GM12878 (cell line): ENCODE measurements at regions not wholly inside any gene's neighbourhood (a gene's known extent, or its start where the extent isn't known, plus 50 kb on each side); places are given as distances from the start of the nearest gene placed in this dataset.

ENCODE experiments used
- ATAC-seq: fragments of 200-7000 bp; cut with Tn5 transposase; 3 replicates; pipeline ENCODE4 v1.9.1; 2020; ENCODE audit warnings: mild to moderate bottlenecking, moderate library complexity
- BruUV-seq: library from RNA; stranded (reverse); fragments of 400-500 nt; replicated peaks from 2 replicates; lab custom pipeline; 2021; lab: Mats Ljungman, UMichigan
- CTCF ChIA-PET: fragments of 300-600 bp; sonication (Branson Sonifier 250); formaldehyde crosslinking; extraction: SDS; loops from one replicate; lab custom pipeline; 2021; ENCODE audit warnings: inconsistent platforms; lab: Yijun Ruan, JAX
- POLR2A ChIA-PET: fragments of 350-600 bp; formaldehyde crosslinking; extraction: SDS; loops from one replicate; lab custom pipeline; 2021; ENCODE audit warnings: inconsistent platforms; lab: Charles Lee
- RAD21 ChIA-PET: fragments of 300-600 bp; sonication (Branson Sonifier 250); formaldehyde crosslinking; loops from one replicate; lab custom pipeline; 2023; ENCODE audit warnings: antibody characterized with exemption; ENCODE audit not compliant: unreplicated experiment; lab: Charles Lee
- SMC1A ChIA-PET: fragments of 300-600 bp; sonication (Branson Sonifier 250); formaldehyde crosslinking; loops from one replicate; lab custom pipeline; 2023; ENCODE audit not compliant: unreplicated experiment, uncharacterized antibody; lab: Charles Lee
- DNase-seq: peaks from one replicate; pipeline ENCODE4 v3.0.0-alpha.2; 2011; ENCODE audit warnings: low read depth, low spot score
- FAIRE-seq: peaks from 3 replicates; lab custom pipeline; 2011; peaks lifted over from hg19 to GRCh38; lab: Jason Lieb, UNC
- H2AFZ ChIP-seq: 2 replicates; pipeline ENCODE4 v1.6.0; 2011; ENCODE audit warnings: low read depth, low read length, control low read depth; ENCODE audit not compliant: control insufficient read depth
- H3K27ac ChIP-seq: 2 replicates; pipeline ENCODE4 v1.5.1; 2011; ENCODE audit warnings: control low read depth; ENCODE audit not compliant: control insufficient read depth, insufficient read depth
- H3K27me3 ChIP-seq, 2 experiments: replicated peaks in 1 of 2; 2 replicates each; pipeline versions ENCODE4 v1.6.0 to v1.6.1; 2011; ENCODE audit warnings: low read length in 1 of 2; ENCODE audit not compliant: control insufficient read depth in 2 of 2, insufficient read depth in 2 of 2
- H3K36me3 ChIP-seq, 2 experiments: 2 replicates each; pipeline ENCODE4 v1.5.1; 2011; ENCODE audit warnings: low read length in 1 of 2; ENCODE audit not compliant: control insufficient read depth in 2 of 2, insufficient read depth in 2 of 2
- H3K4me1 ChIP-seq: 2 replicates; pipeline ENCODE4 v1.6.1; 2011; ENCODE audit warnings: mild to moderate bottlenecking, low read length, moderate library complexity, mixed read lengths; ENCODE audit not compliant: control insufficient read depth, insufficient read depth
- H3K4me2 ChIP-seq: 2 replicates; pipeline ENCODE4 v1.6.0; 2011; ENCODE audit warnings: control low read depth; ENCODE audit not compliant: control insufficient read depth, insufficient read depth
- H3K4me3 ChIP-seq: fragments of 200-600 bp; sonication (generic); 2 replicates; pipeline ENCODE4 v1.5.1; 2016
- H3K79me2 ChIP-seq: 2 replicates; pipeline ENCODE4 v1.6.0; 2011; ENCODE audit warnings: low read length; ENCODE audit not compliant: control insufficient read depth, insufficient read depth
- H3K9ac ChIP-seq: 2 replicates; pipeline ENCODE4 v1.8.0; 2011; ENCODE audit warnings: low read length, control low read depth, mixed read lengths; ENCODE audit not compliant: control insufficient read depth, insufficient read depth
- H3K9me3 ChIP-seq: replicated peaks from 3 replicates; pipeline ENCODE4 v1.5.1; 2011; ENCODE audit warnings: mild to moderate bottlenecking, low read length; ENCODE audit not compliant: control insufficient read depth, insufficient read depth
- H4K20me1 ChIP-seq: 2 replicates; pipeline ENCODE4 v1.6.0; 2011; ENCODE audit not compliant: control insufficient read depth, insufficient read depth
- CEBPB ChIP-seq, 2 experiments: fragments of 150-350 bp in 1 of 2; IDR thresholded peaks; 2 replicates each; pipeline ENCODE4 v1.6.1; 2012 to 2014; ENCODE audit warnings: low read depth in 2 of 2, low read length in 2 of 2, borderline replicate concordance in 1 of 2, inconsistent platforms in 1 of 2
- DPF2 ChIP-seq: fragments of 450-650 bp; IDR thresholded peaks from 2 replicates; pipeline ENCODE4 v1.6.1; 2017; ENCODE audit warnings: mild to moderate bottlenecking
- EZH2 ChIP-seq: IDR thresholded peaks from 2 replicates; pipeline ENCODE4 v1.6.1; 2012; ENCODE audit warnings: low read depth, mild to moderate bottlenecking, control low read depth, inconsistent platforms, low read length, borderline replicate concordance; ENCODE audit not compliant: control insufficient read depth
- FOXM1 ChIP-seq: IDR thresholded peaks from 2 replicates; pipeline ENCODE4 v1.6.1; 2012; ENCODE audit warnings: low read depth, mild to moderate bottlenecking, inconsistent platforms, low read length, moderate library complexity
- KLF5 ChIP-seq: fragments of 450-650 bp; IDR thresholded peaks from 2 replicates; pipeline ENCODE4 v1.6.1; 2014; ENCODE audit warnings: mild to moderate bottlenecking; ENCODE audit not compliant: partially characterized antibody
- PAX8 ChIP-seq: fragments of 450-650 bp; IDR thresholded peaks from 2 replicates; pipeline ENCODE4 v1.6.1; 2017; ENCODE audit warnings: mild to moderate bottlenecking, moderate library complexity
- RAD51 ChIP-seq: fragments of 450-650 bp; IDR thresholded peaks from 2 replicates; pipeline ENCODE4 v1.6.1; 2016; ENCODE audit warnings: moderate library complexity, mild to moderate bottlenecking, inconsistent platforms
- SREBF2 ChIP-seq: IDR thresholded peaks from 2 replicates; pipeline ENCODE4 v1.6.1; 2012; ENCODE audit warnings: mild to moderate bottlenecking, low read length
- TCF12 ChIP-seq: IDR thresholded peaks from 2 replicates; pipeline ENCODE4 v1.6.1; 2011; ENCODE audit warnings: low read depth, mild to moderate bottlenecking, low read length
- WRNIP1 ChIP-seq: IDR thresholded peaks from 2 replicates; pipeline ENCODE4 v1.6.1; 2011; ENCODE audit warnings: low read depth, low read length, improper control_type of control experiment, borderline replicate concordance
- YBX1 ChIP-seq: fragments of 450-650 bp; IDR thresholded peaks from 2 replicates; pipeline ENCODE4 v1.6.1; 2016; ENCODE audit warnings: antibody characterized with exemption
- ZNF384 ChIP-seq: IDR thresholded peaks from 2 replicates; pipeline ENCODE4 v1.6.1; 2012; ENCODE audit warnings: low read depth, mild to moderate bottlenecking, low read length, improper control_type of control experiment, borderline replicate concordance
- WGBS: methylation state at CpG from one replicate; pipeline ENCODE4 v1.1.6; 2016; ENCODE audit warnings: low lambda C conversion rate; ENCODE audit not compliant: insufficient replicate concordance, insufficient coverage; ENCODE audit errors: missing lambda C conversion rate; 5-methylcytosine and 5-hydroxymethylcytosine counted together
- in situ Hi-C: fragments of 300-500 bp; cut with MboI; formaldehyde crosslinking; loops from 9 replicates; pipeline ENCODE4 v1.14.3; 2018; ENCODE audit warnings: mixed read lengths
- intact Hi-C: fragments of 100-400 bp; cut with micrococcal nuclease; formaldehyde crosslinking; loops from one replicate; pipeline ENCODE4 v1.14.2; 2022; ENCODE audit not compliant: unreplicated experiment
- TF ChIP-seq, protein P1 (sequence below): IDR thresholded peaks from 2 replicates; pipeline ENCODE4 v1.6.1; 2012; ENCODE audit warnings: low read length, inconsistent platforms
- TF ChIP-seq, protein P2 (sequence below): IDR thresholded peaks from 2 replicates; pipeline ENCODE4 v1.6.1; 2012; ENCODE audit warnings: mild to moderate bottlenecking, low read depth, low read length

DNA sequence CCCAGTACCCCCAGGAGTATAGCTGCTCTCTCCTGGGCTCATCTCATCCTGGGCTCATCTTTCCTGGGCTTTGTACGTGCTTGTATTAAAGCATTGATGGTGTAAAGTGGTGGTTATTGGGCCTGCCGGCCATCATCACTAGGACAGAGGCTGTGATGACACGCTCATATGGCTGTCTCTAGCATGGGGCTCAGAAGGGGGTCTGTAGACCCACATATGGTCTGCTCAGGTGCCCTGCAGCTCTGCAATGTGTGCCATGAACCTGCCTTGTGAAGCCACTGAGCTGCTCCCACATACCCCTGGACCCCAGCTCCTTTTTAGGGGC is 143.4 kb downstream of the CDC5L start:
- Histone ChIP-seq H3K4me1 (no peaks in the 10 kb centered on the region), H3K4me2 (no peak overlapping the region), H3K9me3 (no peaks in the 10 kb centered on the region), H3K9ac (no peak overlapping the region), H3K36me3 (no peaks in the 10 kb centered on the region), H4K20me1 (no peaks in the 10 kb centered on the region), H3K27me3 (peaks cover 2 to 3% of the 10 kb centered on the region in 2 experiments; a peak in 3 of 4 replicates), H3K27ac (no peak overlapping the region), H2AFZ (no peak overlapping the region), H3K4me3 (no peak overlapping the region), H3K79me2 (no peaks in the 10 kb centered on the region)
- SMC1A ChIA-PET, result no interaction called here
- no TSS peak for BruUV-seq
- in situ Hi-C loops, result no loop called here
- RAD21 ChIA-PET, result no interaction called here
- no peak for FAIRE-seq
- no peak for ATAC-seq
- TF ChIP-seq ZNF384 (no peak), FOXM1 (no peak), CEBPB (IDR thresholded peaks at IDR 0.05; ENCODE audit: borderline replicate concordance in 1 of 2, low read depth in 2 of 2, low read length in 2 of 2) (no peak), EZH2 (no peak), RAD51 (no peak)
- TF ChIP-seq, protein P1, sequence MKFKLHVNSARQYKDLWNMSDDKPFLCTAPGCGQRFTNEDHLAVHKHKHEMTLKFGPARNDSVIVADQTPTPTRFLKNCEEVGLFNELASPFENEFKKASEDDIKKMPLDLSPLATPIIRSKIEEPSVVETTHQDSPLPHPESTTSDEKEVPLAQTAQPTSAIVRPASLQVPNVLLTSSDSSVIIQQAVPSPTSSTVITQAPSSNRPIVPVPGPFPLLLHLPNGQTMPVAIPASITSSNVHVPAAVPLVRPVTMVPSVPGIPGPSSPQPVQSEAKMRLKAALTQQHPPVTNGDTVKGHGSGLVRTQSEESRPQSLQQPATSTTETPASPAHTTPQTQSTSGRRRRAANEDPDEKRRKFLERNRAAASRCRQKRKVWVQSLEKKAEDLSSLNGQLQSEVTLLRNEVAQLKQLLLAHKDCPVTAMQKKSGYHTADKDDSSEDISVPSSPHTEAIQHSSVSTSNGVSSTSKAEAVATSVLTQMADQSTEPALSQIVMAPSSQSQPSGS, result no peak
- POLR2A ChIA-PET, result no interaction called here
- 0% methylated on average over 3 of the region's 3 CpGs for WGBS
- CTCF ChIA-PET, result no interaction called here
- no peak for DNase-seq
- intact Hi-C loops, result no loop called here

DNA sequence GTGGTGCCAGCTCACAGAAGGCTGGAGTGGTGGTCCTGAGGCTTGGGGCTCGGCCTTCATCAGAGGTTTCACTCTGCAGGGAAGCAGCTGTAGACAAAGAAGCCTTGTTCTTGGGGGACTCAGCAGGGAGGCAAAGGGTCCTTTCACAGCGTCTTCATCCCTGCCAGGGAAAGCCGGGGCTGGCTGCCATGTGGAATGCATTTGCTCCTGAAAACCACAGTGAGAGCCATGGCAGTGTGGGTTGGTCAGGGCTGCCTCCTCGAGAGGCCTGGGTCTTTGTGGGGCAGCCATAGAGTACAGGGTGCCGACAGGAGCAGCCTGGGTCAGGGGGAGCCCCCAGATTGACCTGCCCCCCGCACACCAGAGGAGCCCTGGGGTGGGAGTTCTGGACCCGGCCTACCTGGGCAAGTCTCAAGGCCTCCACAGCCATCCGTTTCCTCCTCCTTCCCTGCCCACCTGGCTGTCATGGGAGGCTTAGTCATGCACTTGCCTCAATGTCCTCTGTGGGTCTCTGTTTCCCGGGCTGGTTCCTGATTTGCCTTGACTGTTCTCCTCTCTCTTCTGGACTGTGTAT is 144.0 kb downstream of the CDC5L start:
- in situ Hi-C loops, result no loop called here
- no peaks in the 10 kb centered on the region for H3K79me2 ChIP-seq
- no peak overlapping the region for H2AFZ ChIP-seq
- RAD21 ChIA-PET, result no interaction called here
- no peak overlapping the region for H3K4me2 ChIP-seq
- no peak for TF ChIP-seq YBX1
- TF ChIP-seq SREBF2, result no peak
- TF ChIP-seq TCF12, result no peak
- no peak for TF ChIP-seq DPF2
- no peak for TF ChIP-seq WRNIP1
- TF ChIP-seq, protein P2, sequence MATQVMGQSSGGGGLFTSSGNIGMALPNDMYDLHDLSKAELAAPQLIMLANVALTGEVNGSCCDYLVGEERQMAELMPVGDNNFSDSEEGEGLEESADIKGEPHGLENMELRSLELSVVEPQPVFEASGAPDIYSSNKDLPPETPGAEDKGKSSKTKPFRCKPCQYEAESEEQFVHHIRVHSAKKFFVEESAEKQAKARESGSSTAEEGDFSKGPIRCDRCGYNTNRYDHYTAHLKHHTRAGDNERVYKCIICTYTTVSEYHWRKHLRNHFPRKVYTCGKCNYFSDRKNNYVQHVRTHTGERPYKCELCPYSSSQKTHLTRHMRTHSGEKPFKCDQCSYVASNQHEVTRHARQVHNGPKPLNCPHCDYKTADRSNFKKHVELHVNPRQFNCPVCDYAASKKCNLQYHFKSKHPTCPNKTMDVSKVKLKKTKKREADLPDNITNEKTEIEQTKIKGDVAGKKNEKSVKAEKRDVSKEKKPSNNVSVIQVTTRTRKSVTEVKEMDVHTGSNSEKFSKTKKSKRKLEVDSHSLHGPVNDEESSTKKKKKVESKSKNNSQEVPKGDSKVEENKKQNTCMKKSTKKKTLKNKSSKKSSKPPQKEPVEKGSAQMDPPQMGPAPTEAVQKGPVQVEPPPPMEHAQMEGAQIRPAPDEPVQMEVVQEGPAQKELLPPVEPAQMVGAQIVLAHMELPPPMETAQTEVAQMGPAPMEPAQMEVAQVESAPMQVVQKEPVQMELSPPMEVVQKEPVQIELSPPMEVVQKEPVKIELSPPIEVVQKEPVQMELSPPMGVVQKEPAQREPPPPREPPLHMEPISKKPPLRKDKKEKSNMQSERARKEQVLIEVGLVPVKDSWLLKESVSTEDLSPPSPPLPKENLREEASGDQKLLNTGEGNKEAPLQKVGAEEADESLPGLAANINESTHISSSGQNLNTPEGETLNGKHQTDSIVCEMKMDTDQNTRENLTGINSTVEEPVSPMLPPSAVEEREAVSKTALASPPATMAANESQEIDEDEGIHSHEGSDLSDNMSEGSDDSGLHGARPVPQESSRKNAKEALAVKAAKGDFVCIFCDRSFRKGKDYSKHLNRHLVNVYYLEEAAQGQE, result no peak
- TF ChIP-seq KLF5, result no peak
- no peak for TF ChIP-seq PAX8
- 4% methylated on average over 8 of the region's 9 CpGs for WGBS
- CTCF ChIA-PET, result no interaction called here
- no peak overlapping the region for H3K27ac ChIP-seq
- no peaks in the 10 kb centered on the region for H4K20me1 ChIP-seq
- no peak for ATAC-seq
- H3K27me3 ChIP-seq, result peaks cover 2 to 3% of the 10 kb centered on the region in 2 experiments; a peak in 3 of 4 replicates
- no TSS peak for BruUV-seq
- no peak for FAIRE-seq
- H3K36me3 ChIP-seq, result no peaks in the 10 kb centered on the region
- POLR2A ChIA-PET, result no interaction called here
- H3K4me3 ChIP-seq, result no peak overlapping the region
- intact Hi-C loops, result no loop called here
- no peaks in the 10 kb centered on the region for H3K9me3 ChIP-seq
- H3K4me1 ChIP-seq, result no peaks in the 10 kb centered on the region
- DNase-seq, result no peak
- SMC1A ChIA-PET, result no interaction called here
- no peak overlapping the region for H3K9ac ChIP-seq
